K562 (cell line): ENCODE measurements at regions not wholly inside any gene's neighbourhood (a gene's known extent, or its start where the extent isn't known, plus 50 kb on each side); places are given as distances from the start of the nearest gene placed in this dataset.

Source experiments
- ATAC-seq: fragments of 200-7000 bp; cut with Tn5 transposase; 3 replicates; pipeline ENCODE4 v1.9.1; 2020; ENCODE audit warnings: moderate library complexity
- BruUV-seq: library from RNA; stranded (reverse); fragments of 400-500 nt; replicated peaks from 2 replicates; lab custom pipeline; 2021; lab: Mats Ljungman, UMichigan
- CTCF ChIA-PET: fragments of 300-600 bp; formaldehyde crosslinking; extraction: SDS; loops from one replicate; lab custom pipeline; 2021; ENCODE audit warnings: low intra/inter-chr PET ratio; lab: Yijun Ruan, JAX
- POLR2A ChIA-PET: fragments of 300-600, 350-650 bp; sonication (Branson Sonifier 250); formaldehyde crosslinking; extraction: SDS; loops from one replicate; lab custom pipeline; 2021; ENCODE audit warnings: antibody characterized with exemption, inconsistent platforms; lab: Yijun Ruan, JAX
- DNase-seq, 4 experiments: peaks; one replicate each; pipeline versions ENCODE4 v3.0.0 to v3.0.0-alpha.2; 2011 to 2018; ENCODE audit warnings: low spot score in 3 of 4, mixed read lengths in 3 of 4; ENCODE audit errors: extremely low read depth in 1 of 4
- FAIRE-seq: peaks from 2 replicates; lab custom pipeline; 2011; peaks lifted over from hg19 to GRCh38; lab: Jason Lieb, UNC
- H2AFZ ChIP-seq: 2 replicates; pipeline ENCODE4 v1.6.0; 2011; ENCODE audit warnings: low read depth, low read length, control low read depth, inconsistent platforms
- H3K27ac ChIP-seq: fragments of 200-600 bp; 3 replicates; pipeline ENCODE4 v1.8.0; 2011; ENCODE audit warnings: low read depth, mild to moderate bottlenecking, control low read depth, inconsistent platforms, low read length, moderate library complexity, mixed read lengths; ENCODE audit errors: extremely low read depth
- H3K27me3 ChIP-seq, 2 experiments: fragments of 300-600 bp in 1 of 2; 2 replicates in 1 of 2; 3 replicates in 1 of 2; pipeline versions ENCODE4 v1.6.0 to v1.8.0; 2011; ENCODE audit warnings: inconsistent platforms in 2 of 2, low read length in 2 of 2, mild to moderate bottlenecking in 1 of 2, mixed read lengths in 1 of 2, moderate library complexity in 1 of 2; ENCODE audit not compliant: control insufficient read depth in 2 of 2, insufficient read depth in 2 of 2
- H3K36me3 ChIP-seq: fragments of 300-600 bp; 3 replicates; pipeline ENCODE4 v1.8.0; 2011; ENCODE audit warnings: mild to moderate bottlenecking, low read length, inconsistent platforms; ENCODE audit not compliant: control insufficient read depth, insufficient read depth
- H3K4me1 ChIP-seq, 2 experiments: fragments of 200-600 bp in 1 of 2; replicated peaks in 1 of 2; 2 replicates in 1 of 2; 3 replicates in 1 of 2; pipeline versions ENCODE4 v1.5.1 to v1.8.0; 2011; ENCODE audit warnings: inconsistent platforms in 2 of 2, low read length in 2 of 2, mild to moderate bottlenecking in 1 of 2, mixed read lengths in 1 of 2, moderate library complexity in 1 of 2; ENCODE audit not compliant: control insufficient read depth in 2 of 2, insufficient read depth in 2 of 2
- H3K4me2 ChIP-seq: 2 replicates; pipeline ENCODE4 v1.6.1; 2011; ENCODE audit warnings: low read length, control low read depth, inconsistent platforms, mixed read lengths; ENCODE audit not compliant: insufficient read depth
- H3K4me3 ChIP-seq: fragments of 200-600 bp; sonication (generic), shearing (Covaris generic); 2 replicates; pipeline ENCODE4 v1.5.1; 2016; ENCODE audit warnings: control low read depth, inconsistent platforms
- H3K79me2 ChIP-seq: fragments of 200-600 bp; 3 replicates; pipeline ENCODE4 v1.8.0; 2011; ENCODE audit warnings: low read length, inconsistent platforms; ENCODE audit not compliant: control insufficient read depth, insufficient read depth
- H3K9ac ChIP-seq, 2 experiments: 2 replicates each; pipeline versions ENCODE4 v1.6.0 to v1.6.1; 2011; ENCODE audit warnings: low read depth in 2 of 2, low read length in 2 of 2, control low read depth in 1 of 2, inconsistent platforms in 1 of 2, mild to moderate bottlenecking in 1 of 2, mixed read lengths in 1 of 2; ENCODE audit not compliant: insufficient read depth in 1 of 2
- H3K9me1 ChIP-seq: one replicate; pipeline ENCODE4 v1.6.0; 2011; ENCODE audit warnings: inconsistent platforms, mild to moderate bottlenecking, low read length, moderate library complexity; ENCODE audit not compliant: control insufficient read depth, insufficient read depth
- H3K9me3 ChIP-seq: replicated peaks from 2 replicates; pipeline ENCODE4 v1.5.1; 2011; ENCODE audit warnings: low read depth, low read length, inconsistent platforms; ENCODE audit not compliant: control insufficient read depth, insufficient read depth
- H4K20me1 ChIP-seq: replicated peaks from 2 replicates; pipeline ENCODE4 v1.6.1; 2011; ENCODE audit warnings: low read length, inconsistent platforms, mixed read lengths; ENCODE audit not compliant: control insufficient read depth, insufficient read depth
- ATF1 ChIP-seq, 2 experiments: fragments of 450-650 bp in 1 of 2; IDR thresholded peaks; 2 replicates each; pipeline ENCODE4 v1.6.1; 2016; ENCODE audit warnings: missing compliant biosample characterization in 1 of 2, missing genetic modification characterization in 1 of 2
- CHD1 ChIP-seq: fragments of 200-600 bp; sonication (generic); IDR thresholded peaks from one replicate; pipeline ENCODE4 v1.6.1; 2012; ENCODE audit warnings: mild to moderate bottlenecking, moderate library complexity, low read length, inconsistent platforms
- DMBX1 ChIP-seq: fragments of 250-450 bp; sonication (Bioruptor Pico); IDR thresholded peaks from 2 replicates; pipeline ENCODE4 v1.8.0; 2022; ENCODE audit warnings: inconsistent platforms, mild to moderate bottlenecking, moderate library complexity, borderline replicate concordance
- MYNN ChIP-seq, 2 experiments: sonication (generic); formaldehyde crosslinking in 1 of 2; IDR thresholded peaks; 2 replicates each; pipeline versions ENCODE4 v1.5.0 to v1.6.1; 2016 to 2020; ENCODE audit warnings: antibody characterized with exemption in 1 of 2, missing genetic modification reagents in 1 of 2
- RBM22 ChIP-seq: fragments of 200-400 bp; formaldehyde crosslinking; IDR thresholded peaks from 2 replicates; pipeline ENCODE4 v1.6.1; 2018; ENCODE audit warnings: low read length, low read depth; ENCODE audit not compliant: poor library complexity, severe bottlenecking
- RBM25 ChIP-seq: fragments of 200-400 bp; formaldehyde crosslinking; IDR thresholded peaks from 2 replicates; pipeline ENCODE4 v1.6.1; 2018; ENCODE audit warnings: low read length, low read depth, moderate library complexity; ENCODE audit not compliant: severe bottlenecking
- SMARCA4 ChIP-seq: fragments of 450-650 bp; IDR thresholded peaks from 2 replicates; pipeline ENCODE4 v1.6.1; 2016
- SMARCC2 ChIP-seq: fragments of 450-650 bp; IDR thresholded peaks from 2 replicates; pipeline ENCODE4 v1.6.1; 2017; ENCODE audit warnings: antibody characterized with exemption, moderate library complexity, mild to moderate bottlenecking, low read depth
- TAL1 ChIP-seq: fragments of 450-650 bp; IDR thresholded peaks from 2 replicates; pipeline ENCODE4 v1.6.1; 2016; ENCODE audit warnings: mild to moderate bottlenecking
- ZFP36 ChIP-seq: fragments of 150-350 bp; IDR thresholded peaks from 2 replicates; pipeline ENCODE4 v1.6.1; 2018; ENCODE audit warnings: low read length, low read depth; ENCODE audit not compliant: partially characterized antibody
- ZNF121 ChIP-seq: sonication (generic); formaldehyde crosslinking; conservative IDR thresholded peaks from 2 replicates; pipeline ENCODE4 v1.8.0; 2022; ENCODE audit warnings: missing genetic modification reagents
- ZNF133 ChIP-seq: fragments of 250-450 bp; sonication (Bioruptor Pico); IDR thresholded peaks from 2 replicates; pipeline ENCODE4 v1.4.0; 2020; ENCODE audit warnings: mild to moderate bottlenecking
- ZNF165 ChIP-seq: fragments of 250-450 bp; sonication (Bioruptor Pico); IDR thresholded peaks from 2 replicates; pipeline ENCODE4 v1.4.0; 2020; ENCODE audit warnings: borderline replicate concordance
- WGBS: fragments of 100-300 bp; shearing (Covaris generic); methylation state at CpG from one replicate; pipeline ENCODE4 v1.1.6; 2016; ENCODE audit warnings: low coverage, mixed read lengths; ENCODE audit not compliant: insufficient coverage; ENCODE audit errors: missing lambda C conversion rate; 5-methylcytosine and 5-hydroxymethylcytosine counted together
- in situ Hi-C: fragments of 300-500 bp; cut with MboI; formaldehyde crosslinking; loops from 4 replicates; pipeline ENCODE4 v1.15.0; 2018; ENCODE audit warnings: inconsistent platforms, mixed read lengths
- intact Hi-C: fragments of 100-400 bp; cut with micrococcal nuclease; formaldehyde crosslinking; loops from 2 replicates; pipeline ENCODE4 v1.14.2; 2022

- in situ Hi-C loops, result no loop called here
Observed at GRCh38 chr20:48326434-48326691, 501.4 kb downstream of the PREX1 start.

GRCh38 chr20:48325656-48326433 lies 502.0 kb downstream of the PREX1 start:
- Histone ChIP-seq H3K27ac (no peak overlapping the region), H3K4me3 (no peak overlapping the region), H3K9ac (no peak overlapping the region), H2AFZ (no peak overlapping the region), H3K36me3 (no peaks in the 10 kb centered on the region), H3K4me1 (no peaks in the 10 kb centered on the region), H3K9me1 (no peaks in the 10 kb centered on the region), H3K4me2 (no peak overlapping the region), H3K79me2 (no peaks in the 10 kb centered on the region), H4K20me1 (no peaks in the 10 kb centered on the region), H3K9me3 (no peaks in the 10 kb centered on the region), H3K27me3 (peaks cover 0 to 24% of the 10 kb centered on the region in 2 experiments; a peak in 4 of 5 replicates)
- intact Hi-C loops, result no loop called here
- CTCF ChIA-PET, result no interaction called here
- no peak for TF ChIP-seq SMARCC2
- no peak for TF ChIP-seq RBM22
- TF ChIP-seq RBM25, result peak; percentile 53
- no peak for TF ChIP-seq CHD1
- no peak for TF ChIP-seq SMARCA4
- TF ChIP-seq ZNF165 (CRISPR knock-in tag), result no peak
- BruUV-seq, result no TSS peak
- ATAC-seq (no peak), DNase-seq (no peak), FAIRE-seq (no peak)
- POLR2A ChIA-PET, result no interaction called here
- in situ Hi-C loops, result no loop called here
- WGBS, result under 1% methylated on average over 27 of the region's 31 CpGs

More at GRCh38 chr20:48326434-48326691, 501.4 kb downstream of the PREX1 start:
- no peak overlapping the region for H3K4me2 ChIP-seq
- no peak overlapping the region for H3K27ac ChIP-seq
- no peaks in the 10 kb centered on the region for H3K36me3 ChIP-seq
- H3K9me3 ChIP-seq, result no peaks in the 10 kb centered on the region
- 0% methylated on average over 2 of the region's 4 CpGs for WGBS
- no peaks in the 10 kb centered on the region for H3K4me1 ChIP-seq
- no peaks in the 10 kb centered on the region for H4K20me1 ChIP-seq
- intact Hi-C loops, result no loop called here
- CTCF ChIA-PET, result no interaction called here
- H2AFZ ChIP-seq, result no peak overlapping the region
- H3K4me3 ChIP-seq, result no peak overlapping the region
- ATAC-seq (no peak), FAIRE-seq (no peak), DNase-seq (no peak)
- no peaks in the 10 kb centered on the region for H3K9me1 ChIP-seq
- POLR2A ChIA-PET, result no interaction called here
- TF ChIP-seq ZFP36 (no peak), DMBX1 (no peak), ZNF121 (CRISPR knock-in tag) (no peak), TAL1 (no peak), MYNN (IDR thresholded peaks at IDR 0.05) (no peak), MYNN (CRISPR knock-in tag; IDR thresholded peaks at IDR 0.05) (no peak), ZNF133 (CRISPR knock-in tag) (no peak), ATF1 (CRISPR knock-in tag; IDR thresholded peaks at IDR 0.05) (no peak), ATF1 (tag; IDR thresholded peaks at IDR 0.05) (no peak)
- no peak overlapping the region for H3K9ac ChIP-seq
- H3K27me3 ChIP-seq, result peaks cover 0 to 24% of the 10 kb centered on the region in 2 experiments; a peak in 4 of 5 replicates
- no peaks in the 10 kb centered on the region for H3K79me2 ChIP-seq
- no TSS peak for BruUV-seq
